ENCODE measurements at regions not wholly inside any gene's neighbourhood (a gene's known extent, or its start where the extent isn't known, plus 50 kb on each side); places are given as distances from the start of the nearest gene placed in this dataset.

DNA sequence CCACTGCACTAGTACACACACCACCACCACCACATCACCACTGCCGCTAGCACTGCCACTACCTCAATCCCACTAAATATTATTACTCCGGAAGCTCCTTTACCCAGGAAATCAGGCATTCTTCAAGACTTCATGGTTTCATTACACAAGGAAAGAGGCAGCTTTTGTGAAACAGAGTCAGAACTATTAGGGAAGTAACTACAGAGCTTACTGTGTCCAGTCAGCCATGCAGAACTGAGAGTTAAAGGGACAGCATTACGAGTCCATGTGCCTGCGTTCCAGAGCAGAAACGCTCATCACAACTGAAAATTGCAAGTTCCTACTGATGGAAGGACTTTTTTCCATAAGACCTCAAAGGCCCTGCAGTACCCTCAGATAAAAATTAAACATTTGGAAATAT is 103.2 kb upstream of the FRG1 start:
- Mint-ChIP-seq H3K9me3 (ENCODE audit: low read depth, unreplicated experiment) (peaks cover 12% of the 10 kb centered on the region), H3K4me3 (ENCODE audit: low read depth, unreplicated experiment) (no peak overlapping the region), H3K36me3 (ENCODE audit: insufficient read depth, unreplicated experiment) (no peaks in the 10 kb centered on the region), H3K27me3 (ENCODE audit: unreplicated experiment) (no peaks in the 10 kb centered on the region), H3K27ac (ENCODE audit: unreplicated experiment) (peak overlapping the region; percentile 16), H3K4me1 (ENCODE audit: low read depth, unreplicated experiment) (no peaks in the 10 kb centered on the region)
- CTCF ChIA-PET, result no interaction called here
- TF ChIP-seq, protein P1, sequence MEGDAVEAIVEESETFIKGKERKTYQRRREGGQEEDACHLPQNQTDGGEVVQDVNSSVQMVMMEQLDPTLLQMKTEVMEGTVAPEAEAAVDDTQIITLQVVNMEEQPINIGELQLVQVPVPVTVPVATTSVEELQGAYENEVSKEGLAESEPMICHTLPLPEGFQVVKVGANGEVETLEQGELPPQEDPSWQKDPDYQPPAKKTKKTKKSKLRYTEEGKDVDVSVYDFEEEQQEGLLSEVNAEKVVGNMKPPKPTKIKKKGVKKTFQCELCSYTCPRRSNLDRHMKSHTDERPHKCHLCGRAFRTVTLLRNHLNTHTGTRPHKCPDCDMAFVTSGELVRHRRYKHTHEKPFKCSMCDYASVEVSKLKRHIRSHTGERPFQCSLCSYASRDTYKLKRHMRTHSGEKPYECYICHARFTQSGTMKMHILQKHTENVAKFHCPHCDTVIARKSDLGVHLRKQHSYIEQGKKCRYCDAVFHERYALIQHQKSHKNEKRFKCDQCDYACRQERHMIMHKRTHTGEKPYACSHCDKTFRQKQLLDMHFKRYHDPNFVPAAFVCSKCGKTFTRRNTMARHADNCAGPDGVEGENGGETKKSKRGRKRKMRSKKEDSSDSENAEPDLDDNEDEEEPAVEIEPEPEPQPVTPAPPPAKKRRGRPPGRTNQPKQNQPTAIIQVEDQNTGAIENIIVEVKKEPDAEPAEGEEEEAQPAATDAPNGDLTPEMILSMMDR (IDR thresholded peaks at IDR 0.05; ENCODE audit: unreplicated experiment), result no peak
- intact Hi-C loops (cut with micrococcal nuclease; ENCODE audit: unreplicated experiment), result no loop called here
- DNase-seq, result no peak
- no TSS peak for BruUV-seq (replicated peaks)

DNA sequence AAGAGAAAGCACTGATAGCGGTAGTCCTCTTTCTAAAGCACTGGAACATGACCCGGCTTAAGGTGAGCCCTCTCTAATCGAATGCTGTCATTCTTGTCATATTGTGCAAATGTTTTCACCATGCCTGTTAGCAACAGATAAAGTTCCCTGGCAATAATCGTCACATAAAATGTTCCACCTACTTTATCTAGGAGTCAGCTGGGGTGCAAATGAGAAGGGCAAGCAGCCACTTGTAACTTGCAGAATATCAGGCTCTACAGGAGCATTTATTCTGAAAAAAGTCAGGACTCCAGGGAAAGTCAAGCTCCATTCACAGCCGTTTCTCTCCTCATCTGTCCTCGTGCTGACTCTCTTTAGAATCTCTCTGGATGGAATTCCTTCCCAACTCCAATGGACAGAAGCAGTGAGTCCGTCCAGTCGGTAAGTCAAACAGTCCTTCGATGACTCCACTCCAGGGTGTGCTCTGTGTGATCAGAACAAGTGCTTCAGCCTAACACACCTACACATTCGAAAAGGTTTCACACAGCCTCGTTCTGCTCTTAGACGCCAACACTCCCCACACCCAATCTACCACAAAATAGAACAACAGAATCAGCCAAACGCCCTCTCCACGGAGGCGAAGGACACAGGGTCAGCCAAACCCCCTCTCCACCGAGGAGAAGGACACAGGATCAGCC is 101.7 kb upstream of the FRG1 start:
- Mint-ChIP-seq H3K4me1 (ENCODE audit: low read depth, unreplicated experiment) (no peaks in the 10 kb centered on the region), H3K27me3 (ENCODE audit: unreplicated experiment) (no peaks in the 10 kb centered on the region), H3K36me3 (ENCODE audit: insufficient read depth, unreplicated experiment) (no peaks in the 10 kb centered on the region), H3K27ac (ENCODE audit: unreplicated experiment) (no peak overlapping the region), H3K9me3 (ENCODE audit: low read depth, unreplicated experiment) (peaks cover 10% of the 10 kb centered on the region), H3K4me3 (ENCODE audit: low read depth, unreplicated experiment) (no peak overlapping the region)
- BruUV-seq (replicated peaks), result no TSS peak
- TF ChIP-seq, protein P1 (IDR thresholded peaks at IDR 0.05; ENCODE audit: unreplicated experiment), result no peak
- DNase-seq, result no peak
- CTCF ChIA-PET, result no interaction called here
- intact Hi-C loops (cut with micrococcal nuclease; ENCODE audit: unreplicated experiment), result no loop called here

DNA sequence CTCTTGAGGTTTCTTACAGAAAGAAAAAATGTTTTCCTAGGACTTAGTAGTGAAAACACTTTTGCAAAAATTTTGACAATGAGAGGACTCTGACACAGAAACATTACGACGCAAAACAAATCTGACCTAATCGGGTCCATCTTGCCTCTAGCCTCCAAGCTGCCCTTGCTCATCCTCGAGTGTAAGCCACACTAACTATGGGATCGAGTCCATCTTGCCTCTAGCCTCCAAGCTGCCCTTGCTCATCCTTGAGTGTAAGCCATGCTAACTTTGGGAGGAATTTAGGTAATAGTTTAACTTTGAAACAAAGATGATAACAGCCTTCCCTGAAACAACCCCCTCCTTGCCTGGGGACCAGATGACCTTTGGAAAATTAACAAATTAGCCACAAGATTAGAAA is 100.3 kb upstream of the FRG1 start:
- Mint-ChIP-seq H3K27ac (ENCODE audit: unreplicated experiment) (no peak overlapping the region), H3K4me1 (ENCODE audit: low read depth, unreplicated experiment) (no peaks in the 10 kb centered on the region), H3K9me3 (ENCODE audit: low read depth, unreplicated experiment) (peaks cover 10% of the 10 kb centered on the region), H3K36me3 (ENCODE audit: insufficient read depth, unreplicated experiment) (no peaks in the 10 kb centered on the region), H3K27me3 (ENCODE audit: unreplicated experiment) (no peaks in the 10 kb centered on the region), H3K4me3 (ENCODE audit: low read depth, unreplicated experiment) (no peak overlapping the region)
- TF ChIP-seq, protein P1 (IDR thresholded peaks at IDR 0.05; ENCODE audit: unreplicated experiment), result no peak
- CTCF ChIA-PET, result no interaction called here
- intact Hi-C loops (cut with micrococcal nuclease; ENCODE audit: unreplicated experiment), result no loop called here
- BruUV-seq (replicated peaks), result no TSS peak
- no peak for DNase-seq

DNA sequence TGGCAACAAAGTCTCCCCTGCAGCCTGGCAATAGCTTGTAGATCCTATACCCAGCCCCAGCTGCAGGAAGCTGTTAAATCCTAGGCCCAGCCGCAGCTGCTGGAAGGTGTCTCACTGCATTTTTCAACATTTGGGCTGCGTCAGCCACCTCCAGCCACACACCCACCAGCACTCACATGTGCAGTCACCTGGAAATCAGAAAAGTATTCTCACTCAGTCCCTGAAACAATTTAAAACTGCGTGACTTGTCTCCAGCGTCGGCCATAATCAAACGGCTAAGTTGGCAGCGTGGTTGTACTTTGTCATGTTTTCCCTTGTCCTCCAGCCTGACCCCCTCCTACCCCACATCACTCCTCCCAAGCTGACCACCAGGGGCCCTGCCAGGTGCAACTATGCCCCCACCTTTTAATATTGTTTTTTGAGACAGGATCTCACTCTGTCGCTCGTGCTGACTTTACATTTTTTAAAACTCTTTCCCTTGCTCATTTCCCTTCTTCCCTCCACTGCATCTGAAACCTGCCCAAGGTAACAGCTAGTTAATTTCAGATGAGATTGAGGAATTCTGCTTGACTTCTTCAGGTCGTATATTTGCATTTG is 97.2 kb upstream of the FRG1 start:
- Mint-ChIP-seq H3K27me3 (ENCODE audit: unreplicated experiment) (no peaks in the 10 kb centered on the region), H3K36me3 (ENCODE audit: insufficient read depth, unreplicated experiment) (peaks cover 5% of the 10 kb centered on the region), H3K4me3 (ENCODE audit: low read depth, unreplicated experiment) (no peak overlapping the region), H3K4me1 (ENCODE audit: low read depth, unreplicated experiment) (no peaks in the 10 kb centered on the region), H3K27ac (ENCODE audit: unreplicated experiment) (no peak overlapping the region), H3K9me3 (ENCODE audit: low read depth, unreplicated experiment) (peaks cover 11% of the 10 kb centered on the region)
- no TSS peak for BruUV-seq (replicated peaks)
- DNase-seq, result no peak
- intact Hi-C loops (cut with micrococcal nuclease; ENCODE audit: unreplicated experiment), result no loop called here
- TF ChIP-seq, protein P1 (IDR thresholded peaks at IDR 0.05; ENCODE audit: unreplicated experiment), result no peak
- CTCF ChIA-PET, result no interaction called here
